ENCODE measurements at regions not wholly inside any gene's neighbourhood (a gene's known extent, or its start where the extent isn't known, plus 50 kb on each side); places are given as distances from the start of the nearest gene placed in this dataset.

- TF ChIP-seq CTCF (IDR thresholded peaks at IDR 0.05), result no peak
- no peak for TF ChIP-seq POLR2A (IDR thresholded peaks at IDR 0.05)
- TF ChIP-seq EP300 (IDR thresholded peaks at IDR 0.05), result no peak
These were observed 163.6 kb downstream of the FGF9 start for GRCh38 chr13:21834521-21834920.
